Astrocyte (in vitro differentiated cells and primary cell): ENCODE measurements at regions not wholly inside any gene's neighbourhood (a gene's known extent, or its start where the extent isn't known, plus 50 kb on each side); places are given as distances from the start of the nearest gene placed in this dataset.

Source experiments
- CTCF ChIP-seq: IDR thresholded peaks from 2 replicates; pipeline ENCODE4 v1.5.1; 2011; ENCODE audit warnings: low read depth, mild to moderate bottlenecking, inconsistent platforms, low read length, moderate library complexity; ENCODE audit not compliant: insufficient read depth
- EZH2 ChIP-seq: IDR thresholded peaks from 2 replicates; pipeline ENCODE4 v1.6.1; 2012; ENCODE audit warnings: mild to moderate bottlenecking, low read length, inconsistent platforms; ENCODE audit not compliant: insufficient read depth

DNA sequence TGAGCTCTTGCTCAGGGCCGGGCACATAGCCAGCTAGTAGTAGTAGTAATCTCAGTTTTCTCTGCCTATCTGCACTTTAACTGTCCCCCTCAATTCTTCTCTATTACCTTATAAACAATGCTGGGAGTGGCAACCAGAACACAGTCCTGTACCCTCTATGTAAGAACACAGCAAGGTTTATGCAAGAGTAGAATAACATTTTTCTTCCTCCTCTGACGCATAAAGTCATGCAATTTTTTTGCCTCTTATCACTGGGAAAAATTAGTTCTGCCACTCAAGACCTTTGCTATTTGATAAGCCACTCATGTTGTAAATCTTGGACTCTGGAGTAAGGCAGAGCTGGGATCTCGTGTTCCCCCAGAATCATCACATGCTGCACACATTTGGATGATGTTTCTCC is 200.7 kb upstream of the SOX11 start:
- TF ChIP-seq CTCF (no peak), EZH2 (no peak)
